Kidney (tissue), 13 donors: ENCODE measurements at regions not wholly inside any gene's neighbourhood (a gene's known extent, or its start where the extent isn't known, plus 50 kb on each side); places are given as distances from the start of the nearest gene placed in this dataset.

Experiments used
- DNase-seq, 5 donors: peaks; one replicate each; pipeline ENCODE4 v3.0.0-alpha.2; 2013 to 2020
- FAIRE-seq: peaks from 2 replicates; lab custom pipeline; 2012; peaks lifted over from hg19 to GRCh38; lab: Jason Lieb, UNC
- H3K27ac ChIP-seq, 2 donors: one replicate each; pipeline ENCODE4 v1.7.0; 2013; ENCODE audit warnings: low read depth in 2 of 2, low read length in 2 of 2, inconsistent platforms in 1 of 2
- H3K27me3 ChIP-seq: one replicate; pipeline ENCODE4 v1.7.1; 2013; ENCODE audit warnings: low read length, inconsistent platforms; ENCODE audit not compliant: control insufficient read depth, insufficient read depth
- H3K36me3 ChIP-seq, 3 donors: one replicate each; pipeline versions ENCODE4 v1.7.0 to v1.7.1; 2013; ENCODE audit warnings: low read length in 3 of 3, control low read depth in 1 of 3, inconsistent platforms in 1 of 3; ENCODE audit not compliant: insufficient read depth in 3 of 3, control insufficient read depth in 2 of 3
- H3K4me1 ChIP-seq, 3 donors: one replicate each; pipeline versions ENCODE4 v1.7.0 to v1.7.1; 2013; ENCODE audit warnings: low read length in 3 of 3, inconsistent platforms in 1 of 3, low read depth in 1 of 3; ENCODE audit not compliant: control insufficient read depth in 2 of 3, insufficient read depth in 2 of 3
- H3K4me3 ChIP-seq, 3 donors: one replicate each; pipeline versions ENCODE4 v1.7.0 to v1.8.1; 2013; ENCODE audit warnings: low read length in 3 of 3, control low read depth in 1 of 3, inconsistent platforms in 1 of 3
- H3K9ac ChIP-seq, 3 donors: one replicate each; pipeline versions ENCODE4 v1.7.0 to v1.7.1; 2013; ENCODE audit warnings: low read length in 3 of 3, control low read depth in 1 of 3, inconsistent platforms in 1 of 3
- H3K9me3 ChIP-seq, 3 donors: one replicate each; pipeline versions ENCODE4 v1.7.0 to v1.7.1; 2013; ENCODE audit warnings: low read length in 3 of 3, control low read depth in 1 of 3, inconsistent platforms in 1 of 3; ENCODE audit not compliant: control insufficient read depth in 2 of 3, insufficient read depth in 1 of 3
- intact Hi-C: fragments of 100-400 bp; cut with DNase I; formaldehyde crosslinking; loops from one replicate; pipeline ENCODE4 v1.11.1; 2022
- TF ChIP-seq, protein P1 (sequence below): IDR thresholded peaks from 3 replicates; pipeline ENCODE4 v1.5.1; 2012; ENCODE audit warnings: mild to moderate bottlenecking, moderate library complexity, borderline replicate concordance; ENCODE audit not compliant: insufficient read depth; ENCODE audit errors: extremely low read depth
- donor health status: control.
- donor health status: control.
- donor health status: control.
- donor health status: control.
- donor health status: control.
- donor health status: DM: yes; HTN: yes; CAD: no.
- donor health status: Normal renal cell carcinoma (clear cell type).

DNA sequence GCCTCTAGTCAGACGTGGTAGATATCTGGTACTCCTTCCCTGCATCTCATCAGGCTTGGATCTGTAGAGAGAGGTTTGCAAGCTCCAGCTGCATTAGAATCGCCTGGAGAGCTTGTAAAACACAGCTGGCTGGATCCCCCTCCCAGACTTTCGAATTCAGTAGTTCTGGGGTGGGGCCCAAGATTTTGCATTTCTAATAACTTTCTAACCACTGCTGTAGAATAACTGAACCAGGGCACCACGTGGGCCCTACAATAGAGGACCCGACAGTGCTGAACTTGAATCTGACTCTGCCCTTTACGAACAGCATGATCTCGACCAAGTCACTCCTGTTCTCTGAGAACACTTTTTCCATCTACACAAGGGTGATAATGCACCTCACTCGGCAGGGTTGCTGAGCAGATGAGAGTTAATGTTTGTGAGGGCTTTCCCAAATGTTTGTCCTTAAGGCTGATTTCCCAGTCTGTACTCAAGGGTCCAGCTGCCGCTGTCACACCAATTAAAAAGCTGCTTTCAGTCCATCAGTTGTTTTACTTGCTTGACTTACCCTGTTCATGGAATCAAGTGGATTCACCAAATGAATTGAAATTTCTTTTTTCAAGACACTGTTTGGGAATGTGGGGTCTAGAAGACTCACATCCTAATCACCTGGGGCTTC lies 86.6 kb upstream of the SLC24A4 start:
- Histone ChIP-seq H3K27ac (no peak overlapping the region), H3K36me3 (no peaks in the 10 kb centered on the region), H3K9ac (no peak overlapping the region), H3K4me3 (no peak overlapping the region), H3K4me1 (no peaks in the 10 kb centered on the region), H3K9me3 (peaks cover 0 to 11% (median 2%) of the 10 kb centered on the region in 3 donors), H3K27me3 (no peaks in the 10 kb centered on the region)
- intact Hi-C loops, result no loop called here
- TF ChIP-seq, protein P1, sequence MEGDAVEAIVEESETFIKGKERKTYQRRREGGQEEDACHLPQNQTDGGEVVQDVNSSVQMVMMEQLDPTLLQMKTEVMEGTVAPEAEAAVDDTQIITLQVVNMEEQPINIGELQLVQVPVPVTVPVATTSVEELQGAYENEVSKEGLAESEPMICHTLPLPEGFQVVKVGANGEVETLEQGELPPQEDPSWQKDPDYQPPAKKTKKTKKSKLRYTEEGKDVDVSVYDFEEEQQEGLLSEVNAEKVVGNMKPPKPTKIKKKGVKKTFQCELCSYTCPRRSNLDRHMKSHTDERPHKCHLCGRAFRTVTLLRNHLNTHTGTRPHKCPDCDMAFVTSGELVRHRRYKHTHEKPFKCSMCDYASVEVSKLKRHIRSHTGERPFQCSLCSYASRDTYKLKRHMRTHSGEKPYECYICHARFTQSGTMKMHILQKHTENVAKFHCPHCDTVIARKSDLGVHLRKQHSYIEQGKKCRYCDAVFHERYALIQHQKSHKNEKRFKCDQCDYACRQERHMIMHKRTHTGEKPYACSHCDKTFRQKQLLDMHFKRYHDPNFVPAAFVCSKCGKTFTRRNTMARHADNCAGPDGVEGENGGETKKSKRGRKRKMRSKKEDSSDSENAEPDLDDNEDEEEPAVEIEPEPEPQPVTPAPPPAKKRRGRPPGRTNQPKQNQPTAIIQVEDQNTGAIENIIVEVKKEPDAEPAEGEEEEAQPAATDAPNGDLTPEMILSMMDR, result no peak
- no peak for DNase-seq
- no peak for FAIRE-seq

DNA sequence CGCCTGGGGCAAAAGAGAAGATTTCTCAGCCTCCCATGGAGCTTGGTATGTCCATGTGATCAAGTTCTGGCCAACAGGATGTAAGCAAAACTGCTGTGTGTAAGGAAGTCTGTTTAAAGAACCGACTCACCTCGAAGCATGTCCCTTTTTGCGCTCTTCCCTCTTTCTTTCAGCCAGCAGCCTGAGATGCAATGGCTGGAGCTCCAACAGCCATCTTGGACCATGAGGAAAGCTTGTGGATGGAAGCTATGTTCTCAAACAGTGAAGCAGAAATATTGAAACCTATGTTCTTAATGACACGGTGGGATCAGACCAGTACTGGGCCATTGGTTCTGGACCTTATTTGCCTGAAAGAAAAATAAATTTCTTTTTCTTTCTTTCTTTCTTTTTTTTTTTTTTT lies 82.3 kb upstream of the SLC24A4 start:
- FAIRE-seq (no peak), DNase-seq (no peak)
- Histone ChIP-seq H3K27ac (no peak overlapping the region), H3K9me3 (peaks cover 0 to 18% (median 2%) of the 10 kb centered on the region in 3 donors), H3K4me1 (no peaks in the 10 kb centered on the region), H3K36me3 (no peaks in the 10 kb centered on the region), H3K4me3 (no peak overlapping the region), H3K27me3 (no peaks in the 10 kb centered on the region), H3K9ac (no peak overlapping the region)
- intact Hi-C loops, result no loop called here
- TF ChIP-seq, protein P1, result no peak

DNA sequence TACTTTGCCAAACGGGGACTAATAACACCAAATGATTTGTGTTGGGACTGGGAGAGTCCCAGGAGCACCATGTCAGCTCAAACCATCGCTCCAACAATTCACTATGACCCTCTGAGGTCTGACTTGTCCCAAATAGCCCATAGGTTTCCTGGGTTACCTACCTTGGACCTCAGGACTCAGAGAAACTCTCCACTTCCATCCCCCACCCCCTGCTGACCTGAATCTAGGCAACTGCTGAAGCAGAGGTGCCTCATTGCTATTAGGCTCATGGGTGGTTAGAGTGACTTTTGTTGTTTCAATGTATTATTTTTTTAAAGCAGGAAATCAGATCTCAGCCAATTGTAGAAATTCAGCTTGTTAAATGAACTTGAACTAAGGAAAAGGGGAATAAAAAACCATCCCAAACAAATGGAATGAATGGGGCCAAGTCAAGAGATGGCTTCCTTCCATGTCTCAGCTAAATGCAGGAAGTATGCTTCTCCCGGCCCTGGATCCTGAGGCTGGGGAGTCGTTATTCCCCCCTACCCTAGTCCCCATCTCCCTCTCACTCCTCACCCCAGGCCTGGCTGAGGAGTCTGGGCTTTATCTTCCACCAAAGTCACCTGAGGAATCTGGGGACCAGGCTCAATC lies 80.9 kb upstream of the SLC24A4 start:
- TF ChIP-seq, protein P1, result no peak
- DNase-seq, result no peak
- FAIRE-seq, result no peak
- H3K4me1 ChIP-seq, result no peaks in the 10 kb centered on the region
- peaks cover 0 to 21% (median 4%) of the 10 kb centered on the region in 3 donors for H3K9me3 ChIP-seq
- no peaks in the 10 kb centered on the region for H3K36me3 ChIP-seq
- H3K27me3 ChIP-seq, result no peaks in the 10 kb centered on the region
- H3K27ac ChIP-seq, result no peak overlapping the region
- no peak overlapping the region for H3K4me3 ChIP-seq
- H3K9ac ChIP-seq, result no peak overlapping the region
- intact Hi-C loops, result no loop called here
